H9 (cell line): ENCODE measurements at regions not wholly inside any gene's neighbourhood (a gene's known extent, or its start where the extent isn't known, plus 50 kb on each side); places are given as distances from the start of the nearest gene placed in this dataset.

Experiments used
- DNase-seq: peaks from one replicate; pipeline ENCODE4 v3.0.0-alpha.2; 2017
- H2AFZ ChIP-seq: one replicate; pipeline ENCODE4 v1.6.1; 2013; ENCODE audit warnings: mild to moderate bottlenecking, low read length, control low read depth, moderate library complexity
- H2AK5ac ChIP-seq: 2 replicates; pipeline ENCODE4 v1.6.1; 2013; ENCODE audit warnings: low read length, control low read depth, mixed read lengths; ENCODE audit not compliant: insufficient read length
- H2BK120ac ChIP-seq: one replicate; pipeline ENCODE4 v1.6.1; 2013; ENCODE audit warnings: low read depth, mild to moderate bottlenecking, low read length, control low read depth, inconsistent platforms; ENCODE audit not compliant: poor library complexity, severe bottlenecking
- H2BK12ac ChIP-seq: 2 replicates; pipeline ENCODE4 v1.6.1; 2013; ENCODE audit warnings: low read length, control low read depth, mixed read lengths, low read depth; ENCODE audit not compliant: insufficient read length
- H2BK15ac ChIP-seq: 2 replicates; pipeline ENCODE4 v1.6.1; 2013; ENCODE audit warnings: low read depth, low read length, control low read depth
- H2BK20ac ChIP-seq: one replicate; pipeline ENCODE4 v1.6.1; 2013; ENCODE audit warnings: low read depth, mild to moderate bottlenecking, low read length, control low read depth, inconsistent platforms; ENCODE audit not compliant: poor library complexity, severe bottlenecking
- H2BK5ac ChIP-seq: 2 replicates; pipeline ENCODE4 v1.6.1; 2013; ENCODE audit warnings: low read length, control low read depth, mixed read lengths; ENCODE audit not compliant: insufficient read length
- H3K14ac ChIP-seq: 2 replicates; pipeline ENCODE4 v1.6.1; 2013; ENCODE audit warnings: low read length, control low read depth; ENCODE audit not compliant: insufficient read depth
- H3K18ac ChIP-seq: 2 replicates; pipeline ENCODE4 v1.6.1; 2013; ENCODE audit warnings: low read depth, mild to moderate bottlenecking, mixed read lengths, low read length, control low read depth; ENCODE audit not compliant: insufficient read length
- H3K23ac ChIP-seq: 2 replicates; pipeline ENCODE4 v1.6.1; 2013; ENCODE audit warnings: low read length, control low read depth, mixed read lengths, low read depth; ENCODE audit not compliant: insufficient read length
- H3K23me2 ChIP-seq: 2 replicates; pipeline ENCODE4 v1.6.1; 2013; ENCODE audit warnings: low read depth, mild to moderate bottlenecking, mixed read lengths, low read length, control low read depth; ENCODE audit not compliant: insufficient read length, poor library complexity, severe bottlenecking
- H3K27ac ChIP-seq: 2 replicates; pipeline ENCODE4 v1.5.1; 2013; ENCODE audit warnings: low read length, control low read depth, mixed read lengths, low read depth; ENCODE audit not compliant: insufficient read length
- H3K27me3 ChIP-seq: 2 replicates; pipeline ENCODE4 v1.6.1; 2013; ENCODE audit warnings: low read length, control low read depth, inconsistent platforms; ENCODE audit not compliant: insufficient read depth
- H3K4ac ChIP-seq: 2 replicates; pipeline ENCODE4 v1.6.1; 2013; ENCODE audit warnings: low read depth, mild to moderate bottlenecking, control low read depth, inconsistent platforms, low read length, moderate library complexity
- H3K4me1 ChIP-seq: 2 replicates; pipeline ENCODE4 v1.6.1; 2013; ENCODE audit warnings: low read length, control low read depth, inconsistent platforms; ENCODE audit not compliant: insufficient read depth
- H3K4me2 ChIP-seq: 2 replicates; pipeline ENCODE4 v1.6.1; 2013; ENCODE audit warnings: low read length, control low read depth, mixed read lengths; ENCODE audit not compliant: insufficient read length, insufficient read depth
- H3K56ac ChIP-seq: 2 replicates; pipeline ENCODE4 v1.6.1; 2013; ENCODE audit warnings: low read depth, mild to moderate bottlenecking, mixed read lengths, low read length, control low read depth; ENCODE audit not compliant: insufficient read length
- H3K79me1 ChIP-seq: 2 replicates; pipeline ENCODE4 v1.6.1; 2013; ENCODE audit warnings: low read depth, mild to moderate bottlenecking, moderate library complexity, low read length, control low read depth, inconsistent platforms; ENCODE audit not compliant: insufficient read depth, poor library complexity, severe bottlenecking
- H3K79me2 ChIP-seq: 2 replicates; pipeline ENCODE4 v1.6.1; 2013; ENCODE audit warnings: low read length, control low read depth, inconsistent platforms; ENCODE audit not compliant: insufficient read depth
- H3K9ac ChIP-seq: 2 replicates; pipeline ENCODE4 v1.6.1; 2013; ENCODE audit warnings: low read length, control low read depth, mixed read lengths; ENCODE audit not compliant: insufficient read length; ENCODE audit errors: extremely low read depth
- H3K9me3 ChIP-seq: one replicate; pipeline ENCODE4 v1.6.1; 2013; ENCODE audit warnings: low read depth, low read length, inconsistent platforms; ENCODE audit not compliant: control insufficient read depth
- H3T11ph ChIP-seq: one replicate; pipeline ENCODE4 v1.6.1; 2013; ENCODE audit warnings: mild to moderate bottlenecking, low read length, control low read depth, inconsistent platforms
- H4K20me1 ChIP-seq: one replicate; pipeline ENCODE4 v1.6.1; 2013; ENCODE audit not compliant: control insufficient read depth, insufficient read length, insufficient read depth
- H4K5ac ChIP-seq: 2 replicates; pipeline ENCODE4 v1.6.1; 2013; ENCODE audit warnings: low read depth, mild to moderate bottlenecking, mixed read lengths, low read length, control low read depth; ENCODE audit not compliant: insufficient read length
- H4K8ac ChIP-seq: replicated peaks from 2 replicates; pipeline ENCODE4 v1.6.1; 2013; ENCODE audit warnings: low read length, control low read depth, mixed read lengths, low read depth; ENCODE audit not compliant: insufficient read length
- H4K91ac ChIP-seq: 2 replicates; pipeline ENCODE4 v1.6.1; 2013; ENCODE audit warnings: low read depth, mild to moderate bottlenecking, moderate library complexity, mixed read lengths, low read length, control low read depth; ENCODE audit not compliant: insufficient read length
- H3K27ac Mint-ChIP-seq, 3 experiments: 2 replicates in 2 of 3; 3 replicates in 1 of 3; pipeline ENCODE4 v1.8.0; 2020 to 2021; ENCODE audit warnings: mixed read lengths in 3 of 3, mild to moderate bottlenecking in 1 of 3, moderate library complexity in 1 of 3
- H3K27me3 Mint-ChIP-seq: 2 replicates; pipeline ENCODE4 v1.8.0; 2021; ENCODE audit warnings: low read depth, mild to moderate bottlenecking, moderate library complexity, mixed read lengths
- H3K36me3 Mint-ChIP-seq, 3 experiments: 2 replicates in 2 of 3; 3 replicates in 1 of 3; pipeline ENCODE4 v1.8.0; 2020 to 2021; ENCODE audit warnings: low read depth in 3 of 3, mixed read lengths in 3 of 3; ENCODE audit not compliant: insufficient read depth in 1 of 3
- H3K4me1 Mint-ChIP-seq, 2 experiments: 2 replicates each; pipeline ENCODE4 v1.8.0; 2020; ENCODE audit warnings: mixed read lengths in 2 of 2
- H3K4me3 Mint-ChIP-seq, 2 experiments: 2 replicates in 1 of 2; 3 replicates in 1 of 2; pipeline ENCODE4 v1.8.0; 2020 to 2021; ENCODE audit warnings: mild to moderate bottlenecking in 2 of 2, mixed read lengths in 2 of 2, moderate library complexity in 1 of 2
- H3K9me3 Mint-ChIP-seq, 2 experiments: 2 replicates in 1 of 2; 3 replicates in 1 of 2; pipeline ENCODE4 v1.8.0; 2020; ENCODE audit warnings: mild to moderate bottlenecking in 2 of 2, mixed read lengths in 2 of 2, moderate library complexity in 1 of 2
- CTCF ChIP-seq: fragments of 200-600 bp; sonication (generic); conservative IDR thresholded peaks from 3 replicates; pipeline ENCODE4 v1.8.0; 2021; ENCODE audit warnings: antibody characterized with exemption, mild to moderate bottlenecking
- WGBS: extraction: QIAGEN DNeasy Blood & Tissue Kit; methylation state at CpG from one replicate; pipeline ENCODE4 v1.1.7; 2013; ENCODE audit warnings: missing lambda C conversion rate, low lambda C conversion rate, mixed read lengths; ENCODE audit not compliant: insufficient read length; ENCODE audit errors: extremely low coverage; 5-methylcytosine and 5-hydroxymethylcytosine counted together

DNA sequence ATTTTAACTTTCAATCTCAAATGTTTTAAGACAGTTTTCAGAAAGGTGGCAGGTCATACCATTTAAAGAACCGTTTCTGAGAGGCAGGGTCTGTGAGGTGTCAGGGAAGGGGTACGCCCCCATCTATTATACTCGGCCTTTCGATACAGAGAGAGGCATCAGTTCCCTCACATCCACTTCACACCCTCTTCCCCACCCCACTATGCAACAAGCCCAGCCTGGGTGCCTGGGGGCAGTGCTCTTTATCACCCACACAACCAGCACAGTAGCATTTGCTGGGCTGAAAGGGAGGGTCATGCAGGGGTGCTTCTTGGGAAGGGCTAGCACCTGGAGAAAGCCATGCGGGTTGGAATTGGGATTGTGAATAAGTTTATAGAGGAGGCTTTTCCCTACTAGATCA lies 56.0 kb upstream of the KCNMB2 start:
- Histone ChIP-seq H3K14ac (no peak overlapping the region), H3K4me2 (no peak overlapping the region), H4K5ac (no peak overlapping the region), H3K27ac (no peak overlapping the region), H3K79me2 (no peaks in the 10 kb centered on the region), H4K8ac (no peak overlapping the region), H3K23me2 (no peaks in the 10 kb centered on the region), H3K4me1 (no peaks in the 10 kb centered on the region), H2BK120ac (no peak overlapping the region), H3K9me3 (no peaks in the 10 kb centered on the region), H4K20me1 (no peaks in the 10 kb centered on the region), H3K79me1 (no peaks in the 10 kb centered on the region), H2AFZ (no peak overlapping the region), H3T11ph (no peak overlapping the region), H2BK5ac (no peak overlapping the region), H3K9ac (no peak overlapping the region), H2BK20ac (no peak overlapping the region), H2BK12ac (no peak overlapping the region), H3K56ac (no peak overlapping the region), H2BK15ac (no peak overlapping the region), H3K23ac (no peak overlapping the region), H3K18ac (no peak overlapping the region), H2AK5ac (no peak overlapping the region), H3K4ac (no peak overlapping the region), H4K91ac (no peak overlapping the region), H3K27me3 (no peaks in the 10 kb centered on the region)
- TF ChIP-seq CTCF, result no peak
- no peaks in the 10 kb centered on the region for H3K36me3 Mint-ChIP-seq
- H3K27me3 Mint-ChIP-seq, result no peaks in the 10 kb centered on the region
- H3K27ac Mint-ChIP-seq, result no peak overlapping the region
- H3K4me1 Mint-ChIP-seq, result peaks cover 12 to 16% of the 10 kb centered on the region in 2 experiments
- WGBS, result no CpG with 5 or more reads among the region's 5 CpGs
- no peaks in the 10 kb centered on the region for H3K9me3 Mint-ChIP-seq
- no peak for DNase-seq
- no peak overlapping the region for H3K4me3 Mint-ChIP-seq
